ENCODE measurements at regions not wholly inside any gene's neighbourhood (a gene's known extent, or its start where the extent isn't known, plus 50 kb on each side); places are given as distances from the start of the nearest gene placed in this dataset.

- H3K4me3 ChIP-seq (ENCODE audit: insufficient read depth, low read depth, low read length): no peak overlapping the region
- peaks cover 3% of the 10 kb centered on the region for H3K9me3 Mint-ChIP-seq (ENCODE audit: unreplicated experiment)
- H3K27me3 Mint-ChIP-seq (ENCODE audit: low read depth, unreplicated experiment): no peaks in the 10 kb centered on the region
- peaks cover 14% of the 10 kb centered on the region for H3K4me1 Mint-ChIP-seq (ENCODE audit: low read depth, unreplicated experiment)
- H3K36me3 ChIP-seq (ENCODE audit: insufficient read depth, low read length): no peaks in the 10 kb centered on the region
- no peak overlapping the region for H3K4me2 ChIP-seq (ENCODE audit: low read length)
- no peaks in the 10 kb centered on the region for H3K4me1 ChIP-seq (ENCODE audit: insufficient read depth, low read length)
- no peak for TF ChIP-seq EZH2 (IDR thresholded peaks at IDR 0.05; ENCODE audit: insufficient read depth, low read length)
- no peak for TF ChIP-seq CTCF (IDR thresholded peaks at IDR 0.05; ENCODE audit: insufficient read depth, low read depth, low read length)
- H3K27me3 ChIP-seq (ENCODE audit: insufficient read depth, low read length): no peaks in the 10 kb centered on the region
- FAIRE-seq (no peak), DNase-seq (ENCODE audit: low read depth) (no peak)
- H3K27ac ChIP-seq (ENCODE audit: low read depth, low read length): no peak overlapping the region
- H3K27ac Mint-ChIP-seq (ENCODE audit: unreplicated experiment): no peak overlapping the region
- no peaks in the 10 kb centered on the region for H4K20me1 ChIP-seq (ENCODE audit: insufficient read depth, low read length)
- no peaks in the 10 kb centered on the region for H3K36me3 Mint-ChIP-seq (ENCODE audit: low read depth, unreplicated experiment)
- no peak overlapping the region for H2AFZ ChIP-seq (ENCODE audit: low read depth, low read length)
- no peak overlapping the region for H3K4me3 Mint-ChIP-seq (ENCODE audit: unreplicated experiment)
- no peak overlapping the region for H3K9ac ChIP-seq (ENCODE audit: low read length)
- no peaks in the 10 kb centered on the region for H3K9me3 ChIP-seq (ENCODE audit: insufficient read depth, low read depth, low read length)
- H3K79me2 ChIP-seq (ENCODE audit: insufficient read depth, low read length): no peaks in the 10 kb centered on the region
Measured at GRCh38 chr18:27769152-27769551, 407.8 kb downstream of the CDH2 start.

- DNase-seq (ENCODE audit: low read depth): peak; percentile 11
Measured at GRCh38 chr18:27763936-27764335, 413.0 kb downstream of the CDH2 start.

More at GRCh38 chr18:27763936-27764335, 413.0 kb downstream of the CDH2 start:
- Histone ChIP-seq H3K4me2 (ENCODE audit: low read length) (no peak overlapping the region), H2AFZ (ENCODE audit: low read depth, low read length) (no peak overlapping the region), H3K27ac (ENCODE audit: low read depth, low read length) (no peak overlapping the region), H4K20me1 (ENCODE audit: insufficient read depth, low read length) (no peaks in the 10 kb centered on the region), H3K4me3 (ENCODE audit: insufficient read depth, low read depth, low read length) (no peak overlapping the region), H3K79me2 (ENCODE audit: insufficient read depth, low read length) (no peaks in the 10 kb centered on the region), H3K36me3 (ENCODE audit: insufficient read depth, low read length) (no peaks in the 10 kb centered on the region), H3K27me3 (ENCODE audit: insufficient read depth, low read length) (no peaks in the 10 kb centered on the region), H3K4me1 (ENCODE audit: insufficient read depth, low read length) (no peaks in the 10 kb centered on the region), H3K9ac (ENCODE audit: low read length) (no peak overlapping the region), H3K9me3 (ENCODE audit: insufficient read depth, low read depth, low read length) (no peaks in the 10 kb centered on the region)
- Mint-ChIP-seq H3K36me3 (ENCODE audit: low read depth, unreplicated experiment) (no peaks in the 10 kb centered on the region), H3K27me3 (ENCODE audit: low read depth, unreplicated experiment) (no peaks in the 10 kb centered on the region), H3K9me3 (ENCODE audit: unreplicated experiment) (peaks cover 3% of the 10 kb centered on the region), H3K27ac (ENCODE audit: unreplicated experiment) (no peak overlapping the region), H3K4me3 (ENCODE audit: unreplicated experiment) (no peak overlapping the region), H3K4me1 (ENCODE audit: low read depth, unreplicated experiment) (peaks cover 13% of the 10 kb centered on the region)
- no peak for FAIRE-seq
- TF ChIP-seq CTCF (IDR thresholded peaks at IDR 0.05; ENCODE audit: insufficient read depth, low read depth, low read length): no peak

Measured in astrocyte (in vitro differentiated cells and primary cell).